GM19452 (cell line): ENCODE measurements at regions not wholly inside any gene's neighbourhood (a gene's known extent, or its start where the extent isn't known, plus 50 kb on each side); places are given as distances from the start of the nearest gene placed in this dataset.
A peak's percentile ranks its signal among the peaks of the same experiment; 100 is the strongest.

Experiments used
- ATAC-seq: cut with Tn5 transposase; IDR thresholded peaks from one replicate; pipeline ENCODE4 v1.9.1; 2021; ENCODE audit not compliant: unreplicated experiment

GRCh38 chr5:82765765-82766164 lies 311.4 kb downstream of the TMEM167A start:
- ATAC-seq: no peak

GRCh38 chr5:82760856-82761255 lies 316.3 kb downstream of the TMEM167A start:
- no peak for ATAC-seq

- ATAC-seq: no peak
Observed at GRCh38 chr5:82758881-82759280, 318.3 kb downstream of the TMEM167A start.

GRCh38 chr5:82754759-82755158 lies 322.4 kb downstream of the TMEM167A start:
- ATAC-seq: peak; percentile 80

GRCh38 chr5:82754036-82754746 lies 323.0 kb downstream of the TMEM167A start:
- ATAC-seq: no peak

- ATAC-seq: no peak
Observed at GRCh38 chr5:82753374-82753773, 323.8 kb downstream of the TMEM167A start.

- ATAC-seq: no peak
Observed at GRCh38 chr5:82749461-82749820, 327.8 kb downstream of the TMEM167A start.

GRCh38 chr5:82748688-82749460 lies 328.3 kb downstream of the TMEM167A start:
- no peak for ATAC-seq

GRCh38 chr5:82747986-82748385 lies 329.2 kb downstream of the TMEM167A start:
- no peak for ATAC-seq

GRCh38 chr5:82745016-82745415 lies 332.2 kb downstream of the TMEM167A start:
- no peak for ATAC-seq

GRCh38 chr5:82738681-82739269 lies 338.4 kb downstream of the TMEM167A start:
- ATAC-seq: no peak

- no peak for ATAC-seq
Observed at GRCh38 chr5:82735160-82735789, 341.9 kb downstream of the TMEM167A start.

GRCh38 chr5:82734347-82734746 lies 342.8 kb downstream of the TMEM167A start:
- no peak for ATAC-seq

GRCh38 chr5:82730913-82731312 lies 346.3 kb downstream of the TMEM167A start:
- ATAC-seq: no peak

GRCh38 chr5:82728926-82729702 lies 348.1 kb downstream of the TMEM167A start:
- no peak for ATAC-seq

- no peak for ATAC-seq
Observed at GRCh38 chr5:82723168-82723567, 354.0 kb downstream of the TMEM167A start.

- ATAC-seq: no peak
Observed at GRCh38 chr5:82721087-82721410, 356.1 kb downstream of the TMEM167A start.

GRCh38 chr5:82720213-82721086 lies 356.7 kb downstream of the TMEM167A start:
- ATAC-seq: no peak

GRCh38 chr5:82719368-82719767 lies 357.8 kb downstream of the TMEM167A start:
- ATAC-seq: peak; percentile 75

GRCh38 chr5:82717738-82718137 lies 359.5 kb downstream of the TMEM167A start:
- no peak for ATAC-seq
